HEK293 (cell line): ENCODE measurements at regions not wholly inside any gene's neighbourhood (a gene's known extent, or its start where the extent isn't known, plus 50 kb on each side); places are given as distances from the start of the nearest gene placed in this dataset.

Experiments used
- CTCF ChIA-PET: fragments of 350-600 bp; formaldehyde crosslinking; extraction: SDS; loops from one replicate; lab custom pipeline; 2021; ENCODE audit warnings: antibody characterized with exemption; lab: Yijun Ruan, JAX
- POLR2A ChIA-PET: fragments of 300-600 bp; formaldehyde crosslinking; extraction: SDS; loops from one replicate; lab custom pipeline; 2020; ENCODE audit warnings: antibody characterized with exemption, inconsistent platforms; lab: Yijun Ruan, JAX
- H3K27ac ChIP-seq: fragments of 200-500 bp; sonication (Bioruptor generic); 2 replicates; pipeline ENCODE4 v1.5.1; 2014; ENCODE audit warnings: low read depth, low read length, control low read depth, inconsistent platforms; ENCODE audit errors: extremely low read depth
- H3K36me3 ChIP-seq, 2 experiments: fragments of 200-500 bp in 1 of 2; sonication (Bioruptor generic) in 1 of 2; 1 replicate in 1 of 2; 2 replicates in 1 of 2; pipeline ENCODE4 v1.5.1; 2014 to 2017; ENCODE audit warnings: inconsistent platforms in 2 of 2, low read length in 2 of 2; ENCODE audit not compliant: control insufficient read depth in 2 of 2, insufficient read depth in 1 of 2
- H3K4me1 ChIP-seq: fragments of 200-500 bp; sonication (Bioruptor generic); 2 replicates; pipeline ENCODE4 v1.5.1; 2014; ENCODE audit warnings: mild to moderate bottlenecking, low read length, inconsistent platforms; ENCODE audit not compliant: control insufficient read depth, insufficient read depth
- H3K4me3 ChIP-seq: 2 replicates; pipeline ENCODE4 v1.5.1; 2011; ENCODE audit warnings: low read depth, mild to moderate bottlenecking, control low read depth, low read length, moderate library complexity
- H3K9me3 ChIP-seq: fragments of 200-500 bp; sonication (Bioruptor generic); 2 replicates; pipeline ENCODE4 v1.5.1; 2014; ENCODE audit warnings: low read depth, low read length, inconsistent platforms; ENCODE audit not compliant: control insufficient read depth, insufficient read depth
- BCL11B ChIP-seq: fragments of 450-650 bp; formaldehyde crosslinking; IDR thresholded peaks from 2 replicates; pipeline ENCODE4 v1.5.1; 2016; ENCODE audit warnings: low read depth, missing biosample characterization, missing genetic modification characterization
- KLF10 ChIP-seq: fragments of 450-650 bp; IDR thresholded peaks from 2 replicates; pipeline ENCODE4 v1.5.1; 2018; ENCODE audit warnings: missing biosample characterization, mild to moderate bottlenecking, missing genetic modification characterization
- REPIN1 ChIP-seq: fragments of 450-650 bp; formaldehyde crosslinking; IDR thresholded peaks from 2 replicates; pipeline ENCODE4 v1.5.1; 2017; ENCODE audit warnings: missing biosample characterization, missing genetic modification characterization, low read depth
- TRIM28 ChIP-seq: IDR thresholded peaks from 2 replicates; pipeline ENCODE4 v1.6.1; 2011; ENCODE audit warnings: low read length, control low read depth, borderline replicate concordance
- ZBTB17 ChIP-seq: fragments of 450-650 bp; formaldehyde crosslinking; IDR thresholded peaks from 2 replicates; pipeline ENCODE4 v1.5.1; 2016; ENCODE audit warnings: missing biosample characterization, missing genetic modification characterization
- ZFHX2 ChIP-seq: fragments of 450-650 bp; formaldehyde crosslinking; conservative IDR thresholded peaks from 2 replicates; pipeline ENCODE4 v1.5.1; 2016; ENCODE audit warnings: missing biosample characterization, missing genetic modification characterization
- ZFP41 ChIP-seq: fragments of 450-650 bp; formaldehyde crosslinking; IDR thresholded peaks from 2 replicates; pipeline ENCODE4 v1.5.1; 2016; ENCODE audit warnings: missing biosample characterization, missing genetic modification characterization, borderline replicate concordance
- ZNF138 ChIP-seq: fragments of 450-650 bp; formaldehyde crosslinking; IDR thresholded peaks from 2 replicates; pipeline ENCODE4 v1.5.1; 2016; ENCODE audit warnings: missing biosample characterization, missing genetic modification characterization, borderline replicate concordance
- ZNF16 ChIP-seq: fragments of 450-650 bp; formaldehyde crosslinking; IDR thresholded peaks from 2 replicates; pipeline ENCODE4 v1.5.1; 2016; ENCODE audit warnings: low read depth, missing biosample characterization, missing genetic modification characterization
- ZNF391 ChIP-seq: fragments of 450-650 bp; formaldehyde crosslinking; IDR thresholded peaks from 2 replicates; pipeline ENCODE4 v1.5.1; 2016; ENCODE audit warnings: low read depth, missing biosample characterization, missing genetic modification characterization, borderline replicate concordance
- ZNF514 ChIP-seq: fragments of 450-650 bp; formaldehyde crosslinking; IDR thresholded peaks from 2 replicates; pipeline ENCODE4 v1.5.1; 2016; ENCODE audit warnings: missing biosample characterization, missing genetic modification characterization
- ZNF626 ChIP-seq: fragments of 450-650 bp; sonication (Bioruptor Pico); formaldehyde crosslinking; IDR thresholded peaks from 2 replicates; pipeline ENCODE4 v1.5.1; 2018; ENCODE audit warnings: missing biosample characterization, missing genetic modification characterization, inconsistent platforms
- ZNF660 ChIP-seq: fragments of 450-650 bp; IDR thresholded peaks from 2 replicates; pipeline ENCODE4 v1.5.1; 2018; ENCODE audit warnings: missing biosample characterization, mild to moderate bottlenecking, missing genetic modification characterization
- ZNF707 ChIP-seq: fragments of 450-650 bp; formaldehyde crosslinking; IDR thresholded peaks from 2 replicates; pipeline ENCODE4 v1.5.1; 2016; ENCODE audit warnings: missing biosample characterization, missing genetic modification characterization
- ZNF785 ChIP-seq: fragments of 450-650 bp; formaldehyde crosslinking; IDR thresholded peaks from 2 replicates; pipeline ENCODE4 v1.5.1; 2016; ENCODE audit warnings: missing biosample characterization, missing genetic modification characterization
- ZSCAN23 ChIP-seq: fragments of 450-650 bp; formaldehyde crosslinking; IDR thresholded peaks from 2 replicates; pipeline ENCODE4 v1.5.1; 2016; ENCODE audit warnings: missing biosample characterization, missing genetic modification characterization
- TF ChIP-seq, protein P1 (sequence below): fragments of 450-650 bp; formaldehyde crosslinking; IDR thresholded peaks from 2 replicates; pipeline ENCODE4 v1.5.1; 2017; ENCODE audit warnings: missing biosample characterization, missing genetic modification characterization
- TF ChIP-seq, protein P2 (sequence below): IDR thresholded peaks from 2 replicates; pipeline ENCODE4 v1.6.1; 2011; ENCODE audit warnings: mild to moderate bottlenecking, low read depth, low read length, borderline replicate concordance
- TF ChIP-seq, protein P3 (sequence below): sonication (generic); formaldehyde crosslinking; IDR thresholded peaks from 2 replicates; pipeline ENCODE4 v1.8.1; 2022; ENCODE audit warnings: mild to moderate bottlenecking, moderate library complexity, missing genetic modification reagents
- TF ChIP-seq, protein P4 (sequence below): fragments of 450-650 bp; formaldehyde crosslinking; IDR thresholded peaks from 2 replicates; pipeline ENCODE4 v1.5.1; 2016; ENCODE audit warnings: missing biosample characterization, missing genetic modification characterization
- TF ChIP-seq, protein P5 (sequence below): fragments of 450-650 bp; formaldehyde crosslinking; IDR thresholded peaks from 2 replicates; pipeline ENCODE4 v1.5.1; 2016; ENCODE audit warnings: missing biosample characterization, missing genetic modification characterization, low read depth

DNA sequence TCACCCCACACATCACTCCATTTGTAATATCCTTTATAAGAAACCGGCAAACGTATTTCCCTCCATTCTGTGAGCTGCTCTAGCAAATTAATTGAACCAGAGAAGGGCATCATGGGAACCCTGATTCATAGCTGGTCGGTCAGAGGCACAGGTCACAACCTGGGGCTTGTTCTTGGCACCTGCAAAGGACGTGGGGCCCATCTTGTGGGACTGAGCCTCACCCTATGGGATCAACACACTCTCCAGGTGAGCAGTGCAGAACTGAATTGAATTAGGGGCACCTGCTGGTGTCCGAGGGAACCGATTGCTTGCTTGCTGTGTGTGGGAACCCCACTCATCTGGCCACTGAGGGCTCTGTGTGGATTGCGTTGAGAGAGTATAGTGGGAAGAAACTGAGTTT is 145.3 kb downstream of the CTTN start:
- POLR2A ChIA-PET: no interaction called here

DNA sequence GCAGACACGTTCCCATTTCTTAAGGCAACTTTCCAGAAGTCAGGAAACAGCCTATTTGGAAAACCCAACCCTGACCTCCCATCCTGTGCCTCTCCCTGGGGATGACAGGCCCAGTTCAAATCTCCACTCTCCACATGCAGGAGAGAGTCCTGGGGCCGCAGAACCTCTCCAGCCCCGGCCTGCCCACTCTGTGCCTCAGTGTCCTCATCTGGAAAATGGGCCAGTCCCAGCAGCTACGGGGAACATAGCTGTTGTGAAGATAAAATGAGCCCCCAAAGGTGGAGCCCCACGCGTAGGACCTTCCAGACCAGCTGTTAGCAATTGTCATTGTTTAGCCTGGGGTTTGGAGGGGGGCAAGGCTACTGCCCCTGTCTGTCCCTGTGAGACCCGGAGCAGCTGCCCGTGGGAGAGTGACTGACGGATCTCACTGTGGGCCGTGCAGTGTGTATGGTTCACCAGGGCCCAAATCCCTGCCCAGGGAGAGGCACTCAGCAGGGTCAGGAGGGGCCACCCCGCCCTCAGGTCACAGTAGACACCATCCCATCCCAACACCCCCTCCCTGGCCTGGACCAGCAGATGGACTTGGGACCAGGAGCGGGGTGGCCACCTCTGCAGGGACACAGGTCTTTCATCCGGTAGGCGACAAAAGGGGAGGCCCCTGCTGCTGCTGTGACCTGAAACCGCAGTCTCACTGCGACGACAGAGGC is 145.9 kb downstream of the CTTN start:
- H3K4me3 ChIP-seq: no peak overlapping the region
- ChIA-PET CTCF (no interaction called here), POLR2A (no interaction called here)

More for the DNA sequence above, 145.3 kb downstream of the CTTN start:
- Histone ChIP-seq H3K27ac (no peak overlapping the region), H3K9me3 (no peaks in the 10 kb centered on the region), H3K4me3 (no peak overlapping the region), H3K4me1 (no peaks in the 10 kb centered on the region), H3K36me3 (no peaks in the 10 kb centered on the region)
- TF ChIP-seq, protein P1, sequence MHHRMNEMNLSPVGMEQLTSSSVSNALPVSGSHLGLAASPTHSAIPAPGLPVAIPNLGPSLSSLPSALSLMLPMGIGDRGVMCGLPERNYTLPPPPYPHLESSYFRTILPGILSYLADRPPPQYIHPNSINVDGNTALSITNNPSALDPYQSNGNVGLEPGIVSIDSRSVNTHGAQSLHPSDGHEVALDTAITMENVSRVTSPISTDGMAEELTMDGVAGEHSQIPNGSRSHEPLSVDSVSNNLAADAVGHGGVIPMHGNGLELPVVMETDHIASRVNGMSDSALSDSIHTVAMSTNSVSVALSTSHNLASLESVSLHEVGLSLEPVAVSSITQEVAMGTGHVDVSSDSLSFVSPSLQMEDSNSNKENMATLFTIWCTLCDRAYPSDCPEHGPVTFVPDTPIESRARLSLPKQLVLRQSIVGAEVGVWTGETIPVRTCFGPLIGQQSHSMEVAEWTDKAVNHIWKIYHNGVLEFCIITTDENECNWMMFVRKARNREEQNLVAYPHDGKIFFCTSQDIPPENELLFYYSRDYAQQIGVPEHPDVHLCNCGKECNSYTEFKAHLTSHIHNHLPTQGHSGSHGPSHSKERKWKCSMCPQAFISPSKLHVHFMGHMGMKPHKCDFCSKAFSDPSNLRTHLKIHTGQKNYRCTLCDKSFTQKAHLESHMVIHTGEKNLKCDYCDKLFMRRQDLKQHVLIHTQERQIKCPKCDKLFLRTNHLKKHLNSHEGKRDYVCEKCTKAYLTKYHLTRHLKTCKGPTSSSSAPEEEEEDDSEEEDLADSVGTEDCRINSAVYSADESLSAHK (tag by site-specific recombination): no peak
- TF ChIP-seq ZNF391 (tag by site-specific recombination): no peak
- no peak for TF ChIP-seq ZFP41 (tag by site-specific recombination)
- TF ChIP-seq, protein P2, sequence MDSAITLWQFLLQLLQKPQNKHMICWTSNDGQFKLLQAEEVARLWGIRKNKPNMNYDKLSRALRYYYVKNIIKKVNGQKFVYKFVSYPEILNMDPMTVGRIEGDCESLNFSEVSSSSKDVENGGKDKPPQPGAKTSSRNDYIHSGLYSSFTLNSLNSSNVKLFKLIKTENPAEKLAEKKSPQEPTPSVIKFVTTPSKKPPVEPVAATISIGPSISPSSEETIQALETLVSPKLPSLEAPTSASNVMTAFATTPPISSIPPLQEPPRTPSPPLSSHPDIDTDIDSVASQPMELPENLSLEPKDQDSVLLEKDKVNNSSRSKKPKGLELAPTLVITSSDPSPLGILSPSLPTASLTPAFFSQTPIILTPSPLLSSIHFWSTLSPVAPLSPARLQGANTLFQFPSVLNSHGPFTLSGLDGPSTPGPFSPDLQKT: no peak
- TF ChIP-seq REPIN1 (tag by site-specific recombination): no peak
- no peak for TF ChIP-seq ZNF138
- TF ChIP-seq ZBTB17 (tag by site-specific recombination): no peak
- TF ChIP-seq ZNF16 (tag by site-specific recombination): no peak
- TF ChIP-seq KLF10 (tag by site-specific recombination): no peak
- TF ChIP-seq ZSCAN23 (tag by site-specific recombination): no peak
- TF ChIP-seq ZNF707: no peak
- no peak for TF ChIP-seq ZNF514 (tag by site-specific recombination)
- TF ChIP-seq, protein P3, sequence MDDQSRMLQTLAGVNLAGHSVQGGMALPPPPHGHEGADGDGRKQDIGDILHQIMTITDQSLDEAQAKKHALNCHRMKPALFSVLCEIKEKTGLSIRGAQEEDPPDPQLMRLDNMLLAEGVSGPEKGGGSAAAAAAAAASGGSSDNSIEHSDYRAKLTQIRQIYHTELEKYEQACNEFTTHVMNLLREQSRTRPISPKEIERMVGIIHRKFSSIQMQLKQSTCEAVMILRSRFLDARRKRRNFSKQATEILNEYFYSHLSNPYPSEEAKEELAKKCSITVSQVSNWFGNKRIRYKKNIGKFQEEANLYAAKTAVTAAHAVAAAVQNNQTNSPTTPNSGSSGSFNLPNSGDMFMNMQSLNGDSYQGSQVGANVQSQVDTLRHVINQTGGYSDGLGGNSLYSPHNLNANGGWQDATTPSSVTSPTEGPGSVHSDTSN (CRISPR knock-in tag): no peak
- TF ChIP-seq, protein P4, sequence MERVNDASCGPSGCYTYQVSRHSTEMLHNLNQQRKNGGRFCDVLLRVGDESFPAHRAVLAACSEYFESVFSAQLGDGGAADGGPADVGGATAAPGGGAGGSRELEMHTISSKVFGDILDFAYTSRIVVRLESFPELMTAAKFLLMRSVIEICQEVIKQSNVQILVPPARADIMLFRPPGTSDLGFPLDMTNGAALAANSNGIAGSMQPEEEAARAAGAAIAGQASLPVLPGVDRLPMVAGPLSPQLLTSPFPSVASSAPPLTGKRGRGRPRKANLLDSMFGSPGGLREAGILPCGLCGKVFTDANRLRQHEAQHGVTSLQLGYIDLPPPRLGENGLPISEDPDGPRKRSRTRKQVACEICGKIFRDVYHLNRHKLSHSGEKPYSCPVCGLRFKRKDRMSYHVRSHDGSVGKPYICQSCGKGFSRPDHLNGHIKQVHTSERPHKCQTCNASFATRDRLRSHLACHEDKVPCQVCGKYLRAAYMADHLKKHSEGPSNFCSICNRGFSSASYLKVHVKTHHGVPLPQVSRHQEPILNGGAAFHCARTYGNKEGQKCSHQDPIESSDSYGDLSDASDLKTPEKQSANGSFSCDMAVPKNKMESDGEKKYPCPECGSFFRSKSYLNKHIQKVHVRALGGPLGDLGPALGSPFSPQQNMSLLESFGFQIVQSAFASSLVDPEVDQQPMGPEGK (tag by site-specific recombination): no peak
- TF ChIP-seq, protein P5, sequence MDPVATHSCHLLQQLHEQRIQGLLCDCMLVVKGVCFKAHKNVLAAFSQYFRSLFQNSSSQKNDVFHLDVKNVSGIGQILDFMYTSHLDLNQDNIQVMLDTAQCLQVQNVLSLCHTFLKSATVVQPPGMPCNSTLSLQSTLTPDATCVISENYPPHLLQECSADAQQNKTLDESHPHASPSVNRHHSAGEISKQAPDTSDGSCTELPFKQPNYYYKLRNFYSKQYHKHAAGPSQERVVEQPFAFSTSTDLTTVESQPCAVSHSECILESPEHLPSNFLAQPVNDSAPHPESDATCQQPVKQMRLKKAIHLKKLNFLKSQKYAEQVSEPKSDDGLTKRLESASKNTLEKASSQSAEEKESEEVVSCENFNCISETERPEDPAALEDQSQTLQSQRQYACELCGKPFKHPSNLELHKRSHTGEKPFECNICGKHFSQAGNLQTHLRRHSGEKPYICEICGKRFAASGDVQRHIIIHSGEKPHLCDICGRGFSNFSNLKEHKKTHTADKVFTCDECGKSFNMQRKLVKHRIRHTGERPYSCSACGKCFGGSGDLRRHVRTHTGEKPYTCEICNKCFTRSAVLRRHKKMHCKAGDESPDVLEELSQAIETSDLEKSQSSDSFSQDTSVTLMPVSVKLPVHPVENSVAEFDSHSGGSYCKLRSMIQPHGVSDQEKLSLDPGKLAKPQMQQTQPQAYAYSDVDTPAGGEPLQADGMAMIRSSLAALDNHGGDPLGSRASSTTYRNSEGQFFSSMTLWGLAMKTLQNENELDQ (tag by site-specific recombination): no peak
- TF ChIP-seq ZFHX2 (tag by site-specific recombination): no peak
- TF ChIP-seq TRIM28: no peak
- TF ChIP-seq ZNF626 (tag by site-specific recombination): no peak
- TF ChIP-seq ZNF660: no peak
- no peak for TF ChIP-seq ZNF785
- CTCF ChIA-PET: no interaction called here

More for the DNA sequence above, 145.9 kb downstream of the CTTN start:
- Histone ChIP-seq H3K36me3 (no peaks in the 10 kb centered on the region), H3K4me1 (no peaks in the 10 kb centered on the region), H3K9me3 (no peaks in the 10 kb centered on the region), H3K27ac (no peak overlapping the region)
- TF ChIP-seq BCL11B (tag by site-specific recombination) (no peak), ZNF707 (peak; percentile 59; the same call in 1 of the 2 replicates)
